HCT116 (cell line): ENCODE measurements at regions not wholly inside any gene's neighbourhood (a gene's known extent, or its start where the extent isn't known, plus 50 kb on each side); places are given as distances from the start of the nearest gene placed in this dataset.

ENCODE experiments used
- ATAC-seq: fragments of 200-7000 bp; cut with Tn5 transposase; 2 replicates; pipeline ENCODE4 v1.9.1; 2020; ENCODE audit warnings: mild to moderate bottlenecking, moderate library complexity
- BruUV-seq: library from RNA; stranded (reverse); fragments of 400-500 nt; replicated peaks from 2 replicates; lab custom pipeline; 2021; lab: Mats Ljungman, UMichigan
- CTCF ChIA-PET: fragments of 300-600 bp; sonication (Branson Sonifier 250); formaldehyde crosslinking; loops from one replicate; lab custom pipeline; 2021; ENCODE audit warnings: antibody characterized with exemption; lab: Charles Lee
- POLR2A ChIA-PET: fragments of 300-600, 350-600 bp; sonication (Branson Sonifier 250); formaldehyde crosslinking; loops from one replicate; lab custom pipeline; 2021; ENCODE audit warnings: antibody characterized with exemption; lab: Charles Lee
- RAD21 ChIA-PET, 2 experiments: fragments of 300-600 bp; sonication (Branson Sonifier 250); formaldehyde crosslinking; loops; one replicate each; lab custom pipeline; 2023; ENCODE audit warnings: low total read pairs in 2 of 2; ENCODE audit not compliant: uncharacterized antibody in 2 of 2, unreplicated experiment in 2 of 2, low non-redundant PET in 1 of 2; lab: Charles Lee
- DNase-seq: peaks from one replicate; pipeline ENCODE4 v3.0.0-alpha.2; 2010; ENCODE audit warnings: low read depth, low spot score
- H2AFZ ChIP-seq: fragments of 200-600 bp; shearing (Covaris generic), sonication (generic); 2 replicates; pipeline ENCODE4 v1.6.1; 2017; ENCODE audit warnings: low read depth, mixed run types, mixed read lengths, antibody characterized with exemption, low read length; ENCODE audit not compliant: poor library complexity, severe bottlenecking
- H3K27ac ChIP-seq: 2 replicates; pipeline ENCODE4 v1.5.1; 2012; ENCODE audit warnings: low read depth, low read length
- H3K27me3 ChIP-seq: fragments of 200-600 bp; sonication (generic); 2 replicates; pipeline ENCODE4 v1.6.1; 2016; ENCODE audit warnings: mixed run types, low read length, mixed read lengths; ENCODE audit not compliant: insufficient read depth
- H3K36me3 ChIP-seq, 2 experiments: fragments of 200-500 bp in 1 of 2; fragments of 200-600 bp in 1 of 2; sonication (Bioruptor generic) in 1 of 2; sonication (generic) in 1 of 2; 2 replicates each; pipeline versions ENCODE4 v1.5.1 to v1.6.1; 2014 to 2016; ENCODE audit warnings: low read length in 2 of 2, inconsistent platforms in 1 of 2, mixed read lengths in 1 of 2, mixed run types in 1 of 2; ENCODE audit not compliant: insufficient read depth in 2 of 2, control insufficient read depth in 1 of 2
- H3K4me1 ChIP-seq, 2 experiments: fragments of 200-600 bp in 1 of 2; sonication (generic) in 1 of 2; 2 replicates each; pipeline versions ENCODE4 v1.5.1 to v1.6.1; 2012 to 2017; ENCODE audit warnings: low read length in 2 of 2, inconsistent platforms in 1 of 2, mild to moderate bottlenecking in 1 of 2, mixed read lengths in 1 of 2, mixed run types in 1 of 2, moderate library complexity in 1 of 2; ENCODE audit not compliant: insufficient read depth in 2 of 2, control insufficient read depth in 1 of 2
- H3K4me2 ChIP-seq: fragments of 200-600 bp; sonication (generic); 2 replicates; pipeline ENCODE4 v1.6.1; 2017; ENCODE audit warnings: mixed run types, low read length, mixed read lengths
- H3K4me3 ChIP-seq, 2 experiments: fragments of 200-600 bp in 1 of 2; sonication (generic) in 1 of 2; replicated peaks in 1 of 2; 2 replicates each; pipeline ENCODE4 v1.5.1; 2011 to 2016; ENCODE audit warnings: low read length in 2 of 2, control low read depth in 1 of 2, low read depth in 1 of 2, mild to moderate bottlenecking in 1 of 2, mixed read lengths in 1 of 2, mixed run types in 1 of 2
- H3K79me2 ChIP-seq: fragments of 200-600 bp; sonication (generic); 2 replicates; pipeline ENCODE4 v1.6.1; 2017; ENCODE audit warnings: mild to moderate bottlenecking, mixed run types, low read length, moderate library complexity, mixed read lengths; ENCODE audit not compliant: insufficient read depth
- H3K9ac ChIP-seq: fragments of 200-600 bp; sonication (generic); 2 replicates; pipeline ENCODE4 v1.6.1; 2016; ENCODE audit warnings: low read length, mixed read lengths
- H3K9me2 ChIP-seq: fragments of 200-600 bp; sonication (generic), shearing (Covaris generic); 2 replicates; pipeline ENCODE4 v1.6.1; 2017; ENCODE audit warnings: mixed run types, mild to moderate bottlenecking, moderate library complexity; ENCODE audit not compliant: insufficient read depth
- H3K9me3 ChIP-seq, 2 experiments: fragments of 200-500 bp in 1 of 2; fragments of 200-600 bp in 1 of 2; sonication (Bioruptor generic) in 1 of 2; sonication (generic) in 1 of 2; 2 replicates each; pipeline ENCODE4 v1.6.1; 2014 to 2017; ENCODE audit warnings: low read length in 2 of 2, mixed read lengths in 2 of 2, inconsistent platforms in 1 of 2, low read depth in 1 of 2, mild to moderate bottlenecking in 1 of 2, mixed run types in 1 of 2, moderate library complexity in 1 of 2; ENCODE audit not compliant: control insufficient read depth in 1 of 2, insufficient read depth in 1 of 2
- H4K20me1 ChIP-seq: fragments of 200-600 bp; sonication (generic), shearing (Covaris generic); 2 replicates; pipeline ENCODE4 v1.6.1; 2017; ENCODE audit warnings: mixed run types, mild to moderate bottlenecking, moderate library complexity; ENCODE audit not compliant: insufficient read depth
- ATF3 ChIP-seq: IDR thresholded peaks from 2 replicates; pipeline ENCODE4 v1.6.1; 2012
- CTCF ChIP-seq, 3 experiments: fragments of 200-600 bp in 1 of 3; sonication (generic) in 1 of 3; IDR thresholded peaks in 2 of 3; conservative IDR thresholded peaks in 1 of 3; 2 replicates each; pipeline ENCODE4 v1.5.1; 2012 to 2017; ENCODE audit warnings: low read depth in 2 of 3, low read length in 2 of 3, antibody characterized with exemption in 1 of 3, borderline replicate concordance in 1 of 3, control low read depth in 1 of 3, mild to moderate bottlenecking in 1 of 3, mixed read lengths in 1 of 3, mixed run types in 1 of 3, moderate library complexity in 1 of 3; ENCODE audit not compliant: insufficient read depth in 1 of 3
- EGR1 ChIP-seq: IDR thresholded peaks from 2 replicates; pipeline ENCODE4 v1.6.1; 2012; ENCODE audit warnings: low read depth
- JUND ChIP-seq: IDR thresholded peaks from 2 replicates; pipeline ENCODE4 v1.6.1; 2012
- RAD21 ChIP-seq: IDR thresholded peaks from 2 replicates; pipeline ENCODE4 v1.6.1; 2012; ENCODE audit warnings: low read depth, mild to moderate bottlenecking
- YY1 ChIP-seq: IDR thresholded peaks from 2 replicates; pipeline ENCODE4 v1.6.1; 2011; ENCODE audit warnings: low read length, low read depth, moderate library complexity, mild to moderate bottlenecking; ENCODE audit not compliant: insufficient replicate concordance; ENCODE audit errors: extremely low read depth
- ZNF274 ChIP-seq: fragments of 200-500 bp; sonication (Bioruptor generic); IDR thresholded peaks from 2 replicates; pipeline ENCODE4 v1.6.1; 2014; ENCODE audit warnings: mild to moderate bottlenecking, low read depth, low read length, inconsistent platforms
- intact Hi-C: fragments of 100-400 bp; cut with micrococcal nuclease; formaldehyde crosslinking; loops from 2 replicates; pipeline ENCODE4 v1.10.0; 2022

GRCh38 chr11:82529936-82530335, 203.7 kb downstream of the FAM181B start:
- H3K9me2 ChIP-seq: no peaks in the 10 kb centered on the region
- BruUV-seq: no TSS peak
- H3K79me2 ChIP-seq: no peaks in the 10 kb centered on the region
- H3K27me3 ChIP-seq: no peaks in the 10 kb centered on the region
- ChIA-PET POLR2A (no interaction called here), CTCF (no interaction called here), RAD21 (no interaction called here)
- H3K4me1 ChIP-seq: no peaks in the 10 kb centered on the region
- intact Hi-C loops: no loop called here
- H3K36me3 ChIP-seq: no peaks in the 10 kb centered on the region
- no peaks in the 10 kb centered on the region for H4K20me1 ChIP-seq
- H2AFZ ChIP-seq: no peak overlapping the region
- H3K9me3 ChIP-seq: peaks cover 0 to 6% of the 10 kb centered on the region in 2 experiments; a peak in 1 of 4 replicates
- H3K27ac ChIP-seq: no peak overlapping the region
- TF ChIP-seq ATF3 (no peak), CTCF (IDR thresholded peaks at IDR 0.05 in 2 of 3, conservative IDR thresholded peaks at IDR 0.05 in 1 of 3; ENCODE audit: borderline replicate concordance in 1 of 3, insufficient read depth in 1 of 3, low read depth in 2 of 3, low read length in 2 of 3) (no peak), RAD21 (no peak), EGR1 (no peak), YY1 (no peak)
- ATAC-seq: no peak
- H3K9ac ChIP-seq: no peak overlapping the region
- no peak overlapping the region for H3K4me2 ChIP-seq
- no peak for DNase-seq
- no peak overlapping the region for H3K4me3 ChIP-seq

GRCh38 chr11:82527081-82527584, 206.5 kb downstream of the FAM181B start:
- DNase-seq: no peak
- BruUV-seq: no TSS peak
- Histone ChIP-seq H4K20me1 (no peaks in the 10 kb centered on the region), H3K9me3 (peaks cover 0 to 6% of the 10 kb centered on the region in 2 experiments; a peak in 1 of 4 replicates), H3K79me2 (no peaks in the 10 kb centered on the region), H3K4me3 (no peak overlapping the region), H3K36me3 (no peaks in the 10 kb centered on the region), H3K9me2 (no peaks in the 10 kb centered on the region), H3K27ac (no peak overlapping the region), H3K9ac (no peak overlapping the region), H3K4me2 (no peak overlapping the region), H3K4me1 (no peaks in the 10 kb centered on the region), H3K27me3 (no peaks in the 10 kb centered on the region), H2AFZ (no peak overlapping the region)
- CTCF ChIA-PET: no interaction called here
- RAD21 ChIA-PET: no interaction called here
- no peak for TF ChIP-seq ZNF274
- TF ChIP-seq JUND: no peak
- intact Hi-C loops: no loop called here
- ATAC-seq: no peak
- POLR2A ChIA-PET: no interaction called here
